ENCODE measurements at regions not wholly inside any gene's neighbourhood (a gene's known extent, or its start where the extent isn't known, plus 50 kb on each side); places are given as distances from the start of the nearest gene placed in this dataset.

DNA sequence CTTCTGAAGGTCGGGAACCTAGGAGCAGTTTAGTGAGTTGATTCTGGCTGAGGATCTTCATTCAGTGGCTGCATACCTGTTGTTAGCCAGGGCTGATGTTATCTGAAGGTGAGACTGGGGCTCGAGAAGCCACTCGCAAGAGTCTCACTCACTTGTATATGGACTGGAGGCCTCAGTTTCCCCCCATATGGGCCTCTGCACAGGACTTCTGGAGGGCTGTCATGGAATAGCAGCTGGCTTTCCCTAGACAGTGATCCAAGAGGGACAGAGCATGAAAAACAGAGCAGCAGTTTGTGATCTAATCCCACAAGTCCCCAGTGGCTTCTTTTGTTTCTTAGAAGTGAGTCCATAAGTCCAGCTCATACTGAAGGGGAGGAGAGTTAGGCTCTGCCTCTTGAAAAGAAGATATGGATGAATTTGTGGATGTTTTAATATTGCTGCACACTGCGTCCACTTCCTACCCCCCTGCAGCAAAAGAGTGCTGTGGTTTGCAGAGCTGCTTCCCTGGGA lies 623.4 kb downstream of the CDH26 start:
- DNase-seq: no peak
- intact Hi-C loops (cut with DNase I): no loop called here

DNA sequence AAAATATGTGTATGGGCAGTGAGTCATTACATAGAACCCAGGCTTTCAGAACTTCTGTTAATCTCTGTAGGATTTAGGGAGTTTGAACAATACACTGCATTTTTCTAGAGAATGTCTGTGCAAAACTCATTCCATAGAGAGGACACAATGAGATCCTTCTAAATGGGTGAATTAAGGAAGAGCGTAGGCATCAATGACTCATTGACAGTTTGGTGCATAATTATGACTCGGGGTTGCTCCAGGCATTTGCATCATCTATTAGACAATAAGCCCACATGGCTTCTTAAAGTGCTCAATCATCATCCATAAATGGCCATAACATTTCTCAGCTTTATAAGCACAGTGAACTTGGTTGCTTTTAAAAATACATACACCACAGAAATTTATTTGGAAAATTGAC lies 625.5 kb downstream of the CDH26 start:
- DNase-seq: no peak
- intact Hi-C loops (cut with DNase I): no loop called here

- DNase-seq: no peak
- intact Hi-C loops (cut with DNase I): no loop called here
These were observed 626.0 kb downstream of the CDH26 start for GRCh38 chr20:60584221-60584620.

GRCh38 chr20:60585651-60586050 lies 627.4 kb downstream of the CDH26 start:
- intact Hi-C loops (cut with DNase I): no loop called here
- DNase-seq: no peak

DNA sequence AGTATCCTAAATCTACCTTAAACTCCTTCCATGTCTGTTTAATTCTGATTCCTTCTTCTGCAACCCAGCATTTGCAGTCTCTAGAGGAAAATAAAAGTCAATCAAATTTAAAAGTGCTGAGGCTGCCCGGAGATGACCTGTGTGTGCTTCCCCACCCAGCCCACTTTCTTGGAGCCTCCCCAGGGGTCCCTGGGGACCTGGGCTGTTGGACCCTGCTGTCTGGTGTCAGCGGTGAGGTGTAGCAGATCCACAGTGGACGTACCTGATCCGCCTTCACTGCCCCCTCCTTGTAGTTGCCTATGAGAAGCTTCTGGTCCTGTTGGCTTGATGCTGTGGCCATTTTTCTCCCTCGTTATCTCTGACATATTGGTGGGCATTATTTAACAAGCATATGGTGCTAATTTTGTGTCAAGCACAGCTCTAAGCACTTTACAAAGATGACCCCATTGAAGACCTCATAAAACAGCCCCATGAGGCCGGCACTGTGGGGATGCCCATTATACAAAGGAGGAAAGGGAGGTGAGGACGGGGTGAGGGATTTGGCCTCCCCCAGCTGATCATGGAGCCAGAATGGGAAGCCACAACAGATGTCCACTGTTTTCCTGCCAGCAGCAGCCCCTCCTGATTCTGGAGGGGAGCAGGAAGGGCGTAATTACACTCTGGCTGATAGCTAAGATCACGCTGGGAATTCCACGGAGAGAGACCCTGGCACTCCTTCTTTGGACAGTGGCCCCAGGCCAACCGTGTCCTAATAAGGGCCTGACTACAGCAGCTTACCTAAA lies 628.2 kb downstream of the CDH26 start:
- DNase-seq: no peak
- intact Hi-C loops (cut with DNase I): no loop called here

- DNase-seq: no peak
- intact Hi-C loops (cut with DNase I): no loop called here
These were observed 629.8 kb downstream of the CDH26 start for GRCh38 chr20:60587986-60588385.

DNA sequence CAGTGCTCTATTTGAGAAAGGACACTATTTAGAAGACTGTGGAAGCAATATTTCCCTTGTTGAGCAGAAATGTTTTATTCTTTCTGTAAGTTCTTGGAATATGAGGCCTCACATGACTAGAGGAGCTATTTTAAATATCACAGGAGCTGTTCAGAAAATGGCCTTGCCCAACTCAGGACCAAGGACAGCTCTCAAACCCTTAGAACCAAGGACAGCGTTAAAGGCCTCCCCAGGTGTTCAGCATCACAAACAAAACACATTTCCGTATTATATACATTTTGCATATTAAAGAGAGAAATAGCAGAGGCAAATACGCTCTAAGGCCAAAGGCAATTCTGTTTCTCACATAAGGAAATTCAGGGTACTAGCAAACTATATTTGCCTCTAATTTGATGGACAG lies 631.4 kb downstream of the CDH26 start:
- intact Hi-C loops (cut with DNase I): no loop called here

GRCh38 chr20:60591172-60591799 lies 633.1 kb downstream of the CDH26 start:
- DNase-seq: no peak
- intact Hi-C loops (cut with DNase I): no loop called here

More for the DNA sequence above, 631.4 kb downstream of the CDH26 start:
- no peak for DNase-seq

DNA sequence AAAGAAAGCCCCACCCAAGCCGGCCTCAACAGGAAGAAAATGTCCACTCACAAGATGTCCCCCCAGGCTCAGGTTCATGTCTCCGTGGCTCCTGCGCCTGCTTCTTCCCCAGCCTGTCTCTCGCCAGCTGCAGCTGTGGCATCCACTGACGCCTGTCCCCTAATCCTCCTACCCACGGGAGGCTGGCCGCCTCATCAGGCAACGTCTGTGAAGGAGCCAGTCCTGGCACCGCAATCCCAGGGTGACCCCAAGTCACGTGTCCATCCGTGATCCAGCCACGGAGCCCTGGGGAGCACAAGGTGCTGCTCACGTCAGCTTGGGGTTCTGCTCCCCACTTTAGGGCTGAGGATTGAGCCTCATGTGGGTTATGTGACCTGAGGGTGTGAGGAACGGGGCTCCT lies 640.3 kb downstream of the CDH26 start:
- intact Hi-C loops (cut with DNase I): no loop called here
- no peak for DNase-seq

GRCh38 chr20:60599381-60599780 lies 641.2 kb downstream of the CDH26 start:
- DNase-seq: no peak

DNA sequence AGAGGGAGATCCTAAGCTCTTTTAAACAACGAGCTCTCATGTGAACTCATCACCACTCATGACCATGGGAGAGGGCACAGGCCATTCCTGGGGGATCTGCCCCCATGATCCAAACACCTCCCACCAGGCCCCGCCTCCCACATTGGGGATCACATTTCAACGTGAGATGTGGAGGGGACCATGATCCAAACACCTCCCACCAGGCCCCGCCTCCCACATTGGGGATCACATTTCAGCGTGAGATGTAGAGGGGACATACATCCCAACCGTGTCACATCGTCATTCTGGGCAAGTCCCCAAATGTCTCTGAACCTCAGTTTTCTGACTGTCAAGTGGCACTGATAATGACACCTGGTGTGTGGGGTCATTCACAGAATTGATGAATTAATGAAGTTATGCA lies 641.8 kb downstream of the CDH26 start:
- intact Hi-C loops (cut with DNase I): no loop called here
- DNase-seq: no peak

More at GRCh38 chr20:60599381-60599780, 641.2 kb downstream of the CDH26 start:
- intact Hi-C loops (cut with DNase I): no loop called here

DNA sequence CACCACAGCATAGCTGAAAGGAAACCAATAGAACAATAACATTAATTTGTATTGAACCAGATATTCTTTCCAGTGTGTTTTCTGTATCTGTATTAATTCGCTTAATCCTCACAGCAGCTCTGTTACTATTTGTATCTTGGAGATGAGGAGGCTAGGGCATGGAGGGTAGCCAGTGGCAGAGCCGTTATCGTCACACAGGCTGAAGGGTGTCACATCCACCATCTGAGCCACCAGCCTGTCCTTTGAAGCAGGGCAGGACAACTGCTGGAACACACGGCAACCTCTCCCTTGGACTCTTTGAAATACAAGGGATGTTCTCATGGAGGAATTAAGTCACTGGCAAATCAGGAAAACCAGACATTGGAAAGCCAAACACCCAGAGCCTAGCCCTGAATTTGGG lies 628.0 kb upstream of the CDH4 start:
- DNase-seq: no peak
- intact Hi-C loops (cut with DNase I): no loop called here

DNA sequence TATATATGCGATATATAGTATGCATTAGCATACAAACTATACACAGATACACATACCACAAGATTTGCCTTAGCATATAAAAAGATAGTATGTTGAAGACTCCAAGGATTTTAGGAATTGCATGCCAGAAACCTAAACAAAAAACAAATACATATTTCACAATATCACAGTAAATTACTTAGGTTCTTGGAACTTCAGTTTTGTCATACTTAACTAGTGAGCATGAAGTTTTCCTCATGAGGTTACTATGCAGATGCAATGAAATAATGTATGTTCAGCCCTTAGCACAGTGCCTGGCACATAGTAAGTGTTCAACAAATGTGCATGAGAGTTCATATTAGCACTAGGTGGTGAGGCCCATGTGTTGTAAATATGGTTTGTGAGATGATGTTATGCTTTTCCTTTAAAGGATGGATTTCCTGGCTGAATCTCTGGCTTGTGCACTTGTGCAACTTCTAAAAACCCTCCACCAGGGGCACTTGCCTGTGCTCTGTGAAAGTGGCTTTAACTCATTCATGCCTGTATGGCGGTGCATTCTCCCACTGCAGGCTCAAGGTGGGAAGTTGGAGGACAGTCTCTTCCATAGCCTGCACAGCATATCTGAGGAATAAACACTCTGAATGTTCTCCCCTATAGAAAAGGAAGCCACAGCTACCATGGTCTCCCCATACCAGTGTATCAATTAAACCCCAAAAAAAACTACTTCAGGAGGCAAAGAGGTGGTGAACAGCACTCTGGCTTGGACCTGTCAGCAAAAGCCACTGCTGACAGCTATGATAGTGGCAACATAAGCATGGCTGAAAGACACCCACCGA lies 624.1 kb upstream of the CDH4 start:
- intact Hi-C loops (cut with DNase I): no loop called here
- DNase-seq: no peak

- intact Hi-C loops (cut with DNase I): no loop called here
- DNase-seq: no peak
These were observed 623.3 kb upstream of the CDH4 start for GRCh38 chr20:60628749-60629148.

DNA sequence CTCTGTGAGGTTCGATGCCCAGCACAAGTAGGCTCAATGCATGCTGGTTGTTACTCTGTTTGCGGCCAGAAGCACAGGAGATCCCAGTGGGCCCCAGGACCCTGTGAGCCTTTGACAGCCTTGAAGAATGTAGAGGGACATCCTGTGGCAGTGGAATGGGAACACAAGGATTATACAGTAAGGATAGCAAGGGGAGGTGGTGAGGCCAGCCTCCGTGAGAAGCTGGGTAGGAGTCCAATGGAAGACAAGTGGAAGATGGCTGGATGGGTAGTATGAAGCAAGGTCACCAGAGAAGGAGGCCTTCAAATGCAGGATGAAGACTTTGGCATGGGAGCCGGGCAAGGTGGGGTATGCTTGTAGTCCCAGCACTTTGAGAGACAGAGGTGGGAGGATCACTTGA lies 622.9 kb upstream of the CDH4 start:
- intact Hi-C loops (cut with DNase I): no loop called here
- no peak for DNase-seq

- intact Hi-C loops (cut with DNase I): no loop called here
- DNase-seq: no peak
These were observed 621.5 kb upstream of the CDH4 start for GRCh38 chr20:60630609-60631008.

GRCh38 chr20:60631585-60632287 lies 620.3 kb upstream of the CDH4 start:
- intact Hi-C loops (cut with DNase I): no loop called here
- DNase-seq: no peak

- no peak for DNase-seq
- intact Hi-C loops (cut with DNase I): no loop called here
These were observed 619.4 kb upstream of the CDH4 start for GRCh38 chr20:60632391-60633262.

- intact Hi-C loops (cut with DNase I): no loop called here
- DNase-seq: no peak
These were observed 617.4 kb upstream of the CDH4 start for GRCh38 chr20:60634491-60635172.

Measured in posterior cingulate gyrus (tissue), 11 donors.